HepG2 (cell line): ENCODE measurements at regions not wholly inside any gene's neighbourhood (a gene's known extent, or its start where the extent isn't known, plus 50 kb on each side); places are given as distances from the start of the nearest gene placed in this dataset.

Source experiments
- ATAC-seq: fragments of 200-7000 bp; cut with Tn5 transposase; 3 replicates; pipeline ENCODE4 v1.9.1; 2020; ENCODE audit warnings: mild to moderate bottlenecking, moderate library complexity
- BruUV-seq: library from RNA; stranded (reverse); fragments of 400-500 nt; replicated peaks from 2 replicates; lab custom pipeline; 2021; lab: Mats Ljungman, UMichigan
- CTCF ChIA-PET: fragments of 300-600 bp; formaldehyde crosslinking; extraction: SDS; loops from one replicate; lab custom pipeline; 2021; ENCODE audit warnings: low total read pairs, inconsistent platforms, low intra/inter-chr PET ratio; lab: Yijun Ruan, JAX
- POLR2A ChIA-PET: fragments of 350-600 bp; sonication (Branson Sonifier 250); formaldehyde crosslinking; loops from one replicate; lab custom pipeline; 2020; ENCODE audit warnings: antibody characterized with exemption, inconsistent platforms; lab: Yijun Ruan, JAX
- DNase-seq: peaks from one replicate; pipeline ENCODE4 v3.0.0-alpha.2; 2015; ENCODE audit warnings: low spot score
- FAIRE-seq: peaks from 3 replicates; lab custom pipeline; 2011; peaks lifted over from hg19 to GRCh38; lab: Jason Lieb, UNC
- H2AFZ ChIP-seq: one replicate; pipeline ENCODE4 v1.6.1; 2011; ENCODE audit warnings: low read length, inconsistent platforms
- H3K27ac ChIP-seq: fragments of 300-600 bp; 3 replicates; pipeline ENCODE4 v1.8.0; 2011; ENCODE audit warnings: mixed run types, mild to moderate bottlenecking, mixed read lengths, low read length, inconsistent platforms; ENCODE audit not compliant: insufficient read depth; ENCODE audit errors: extremely low read length
- H3K27me3 ChIP-seq, 2 experiments: fragments of 200-600 bp in 1 of 2; 2 replicates in 1 of 2; 3 replicates in 1 of 2; pipeline versions ENCODE4 v1.6.0 to v1.8.0; 2011; ENCODE audit warnings: low read length in 2 of 2, mild to moderate bottlenecking in 2 of 2, moderate library complexity in 2 of 2, inconsistent platforms in 1 of 2; ENCODE audit not compliant: insufficient read depth in 2 of 2, control insufficient read depth in 1 of 2
- H3K36me3 ChIP-seq, 2 experiments: fragments of 200-600 bp in 1 of 2; replicated peaks in 1 of 2; 2 replicates in 1 of 2; 3 replicates in 1 of 2; pipeline versions ENCODE4 v1.5.1 to v1.8.0; 2011; ENCODE audit warnings: low read length in 2 of 2, inconsistent platforms in 1 of 2; ENCODE audit not compliant: insufficient read depth in 2 of 2, control insufficient read depth in 1 of 2
- H3K4me1 ChIP-seq: 2 replicates; pipeline ENCODE4 v1.5.1; 2012; ENCODE audit warnings: low read length, inconsistent platforms; ENCODE audit not compliant: insufficient read depth
- H3K4me2 ChIP-seq: 2 replicates; pipeline ENCODE4 v1.6.0; 2011; ENCODE audit warnings: low read depth, low read length, inconsistent platforms
- H3K4me3 ChIP-seq, 3 experiments: fragments of 200-600 bp in 1 of 3; sonication (generic), shearing (Covaris generic) in 1 of 3; replicated peaks in 1 of 3; 2 replicates each; pipeline ENCODE4 v1.5.1; 2011 to 2016; ENCODE audit warnings: low read length in 3 of 3, inconsistent platforms in 2 of 3, low read depth in 2 of 3, mild to moderate bottlenecking in 2 of 3, control low read depth in 1 of 3, mixed read lengths in 1 of 3; ENCODE audit not compliant: insufficient read depth in 1 of 3
- H3K79me2 ChIP-seq: one replicate; pipeline ENCODE4 v1.6.1; 2011; ENCODE audit warnings: low read length, inconsistent platforms; ENCODE audit not compliant: insufficient read depth
- H3K9ac ChIP-seq: 2 replicates; pipeline ENCODE4 v1.6.0; 2011; ENCODE audit warnings: mild to moderate bottlenecking, low read depth, low read length, inconsistent platforms; ENCODE audit not compliant: insufficient read depth
- H3K9me3 ChIP-seq: 2 replicates; pipeline ENCODE4 v1.5.1; 2012; ENCODE audit warnings: mild to moderate bottlenecking, low read length
- H4K20me1 ChIP-seq: 2 replicates; pipeline ENCODE4 v1.6.0; 2011; ENCODE audit warnings: inconsistent platforms, mild to moderate bottlenecking, low read length, moderate library complexity; ENCODE audit not compliant: insufficient read depth
- ADNP ChIP-seq: sonication (generic); formaldehyde crosslinking; IDR thresholded peaks from 2 replicates; pipeline ENCODE4 v1.4.0; 2020; ENCODE audit warnings: missing genetic modification reagents
- ARID5B ChIP-seq: IDR thresholded peaks from 2 replicates; pipeline ENCODE4 v1.4.0; 2020; ENCODE audit warnings: mild to moderate bottlenecking, missing genetic modification reagents
- REXO4 ChIP-seq: sonication (generic); formaldehyde crosslinking; IDR thresholded peaks from 2 replicates; pipeline ENCODE4 v1.8.0; 2022; ENCODE audit warnings: missing genetic modification reagents, mild to moderate bottlenecking, borderline replicate concordance
- SALL2 ChIP-seq: sonication (generic); formaldehyde crosslinking; IDR thresholded peaks from 2 replicates; pipeline ENCODE4 v1.8.1; 2023; ENCODE audit warnings: mild to moderate bottlenecking, missing genetic modification reagents, inconsistent platforms
- TBP ChIP-seq: sonication (generic); formaldehyde crosslinking; IDR thresholded peaks from 2 replicates; pipeline ENCODE4 v1.5.0; 2020; ENCODE audit warnings: missing genetic modification reagents
- ZBTB7B ChIP-seq: sonication (generic); formaldehyde crosslinking; IDR thresholded peaks from 2 replicates; pipeline ENCODE4 v1.4.0; 2020; ENCODE audit warnings: missing genetic modification reagents
- ZNF777 ChIP-seq: sonication (generic); formaldehyde crosslinking; IDR thresholded peaks from 2 replicates; pipeline ENCODE4 v1.4.0; 2020; ENCODE audit warnings: missing genetic modification reagents
- WGBS: methylation state at CpG from one replicate; pipeline ENCODE4 v1.1.6; 2017; ENCODE audit warnings: low lambda C conversion rate; 5-methylcytosine and 5-hydroxymethylcytosine counted together
- in situ Hi-C: cut with HindIII; loops from 2 replicates; pipeline ENCODE4 v1.10.0; 2017; ENCODE audit warnings: low pct_unique_long_range_greater_than_20kb; ENCODE audit not compliant: extremely low pct_ligation_motif_present
- intact Hi-C: fragments of 100-400 bp; cut with micrococcal nuclease; formaldehyde crosslinking; loops from one replicate; pipeline ENCODE4 v1.10.0; 2022; ENCODE audit not compliant: unreplicated experiment

GRCh38 chr6:22208026-22208425, 88.8 kb downstream of the PRL start:
- H3K9ac ChIP-seq = no peak overlapping the region
- no peaks in the 10 kb centered on the region for H3K27me3 ChIP-seq
- DNase-seq (no peak), ATAC-seq (no peak), FAIRE-seq (no peak)
- H3K4me2 ChIP-seq = no peak overlapping the region
- in situ Hi-C loops (no loop called here), intact Hi-C loops (no loop called here)
- H3K27ac ChIP-seq = no peak overlapping the region
- no TSS peak for BruUV-seq
- H3K4me1 ChIP-seq = no peaks in the 10 kb centered on the region
- H3K79me2 ChIP-seq = no peaks in the 10 kb centered on the region
- CTCF ChIA-PET = no interaction called here
- peaks cover 67% of the 10 kb centered on the region for H3K9me3 ChIP-seq
- no peaks in the 10 kb centered on the region for H4K20me1 ChIP-seq
- 5% methylated on average over 1 of the region's 1 CpG for WGBS
- TF ChIP-seq ZBTB7B (CRISPR knock-in tag) (no peak), ADNP (no peak), REXO4 (CRISPR knock-in tag) (no peak), SALL2 (CRISPR knock-in tag) (no peak), TBP (CRISPR knock-in tag) (no peak), ZNF777 (CRISPR knock-in tag) (no peak), ARID5B (CRISPR knock-in tag) (no peak)
- TF ChIP-seq, all 625 proteins: peak for 0
- H2AFZ ChIP-seq = no peak overlapping the region
- H3K4me3 ChIP-seq = no peak overlapping the region
- POLR2A ChIA-PET = no interaction called here
- H3K36me3 ChIP-seq = no peaks in the 10 kb centered on the region
